ENCODE measurements at regions not wholly inside any gene's neighbourhood (a gene's known extent, or its start where the extent isn't known, plus 50 kb on each side); places are given as distances from the start of the nearest gene placed in this dataset.
A peak's percentile ranks its signal among the peaks of the same experiment; 100 is the strongest.
"Not testable (repeated sequence)": the region's sequence is repeated elsewhere in the genome, so short reads cannot be mapped to it uniquely, and the experiment has no call there.

GRCh38 chr3:152642658-152643057, 192.3 kb upstream of the P2RY1 start:
- TF ChIP-seq MYC (IDR thresholded peaks at IDR 0.05; ENCODE audit: low read depth, low read length) (no peak), MAX (IDR thresholded peaks at IDR 0.05; ENCODE audit: low read depth, low read length) (no peak), POLR2A (IDR thresholded peaks at IDR 0.05; ENCODE audit: extremely low read depth, insufficient read length) (no peak)
- TF ChIP-seq, protein P1, sequence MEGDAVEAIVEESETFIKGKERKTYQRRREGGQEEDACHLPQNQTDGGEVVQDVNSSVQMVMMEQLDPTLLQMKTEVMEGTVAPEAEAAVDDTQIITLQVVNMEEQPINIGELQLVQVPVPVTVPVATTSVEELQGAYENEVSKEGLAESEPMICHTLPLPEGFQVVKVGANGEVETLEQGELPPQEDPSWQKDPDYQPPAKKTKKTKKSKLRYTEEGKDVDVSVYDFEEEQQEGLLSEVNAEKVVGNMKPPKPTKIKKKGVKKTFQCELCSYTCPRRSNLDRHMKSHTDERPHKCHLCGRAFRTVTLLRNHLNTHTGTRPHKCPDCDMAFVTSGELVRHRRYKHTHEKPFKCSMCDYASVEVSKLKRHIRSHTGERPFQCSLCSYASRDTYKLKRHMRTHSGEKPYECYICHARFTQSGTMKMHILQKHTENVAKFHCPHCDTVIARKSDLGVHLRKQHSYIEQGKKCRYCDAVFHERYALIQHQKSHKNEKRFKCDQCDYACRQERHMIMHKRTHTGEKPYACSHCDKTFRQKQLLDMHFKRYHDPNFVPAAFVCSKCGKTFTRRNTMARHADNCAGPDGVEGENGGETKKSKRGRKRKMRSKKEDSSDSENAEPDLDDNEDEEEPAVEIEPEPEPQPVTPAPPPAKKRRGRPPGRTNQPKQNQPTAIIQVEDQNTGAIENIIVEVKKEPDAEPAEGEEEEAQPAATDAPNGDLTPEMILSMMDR (IDR thresholded peaks at IDR 0.05; ENCODE audit: low read depth, low read length): no peak
- no peak for DNase-seq (ENCODE audit: low read depth)
- H3K4me3 ChIP-seq (ENCODE audit: low read depth, low read length): no peak overlapping the region

- H3K4me3 ChIP-seq (ENCODE audit: low read depth, low read length): no peak overlapping the region
- DNase-seq (ENCODE audit: low read depth): no peak
- TF ChIP-seq MYC (IDR thresholded peaks at IDR 0.05; ENCODE audit: low read depth, low read length): no peak
- no peak for TF ChIP-seq POLR2A (IDR thresholded peaks at IDR 0.05; ENCODE audit: extremely low read depth, insufficient read length)
- no peak for TF ChIP-seq MAX (IDR thresholded peaks at IDR 0.05; ENCODE audit: low read depth, low read length)
- TF ChIP-seq, protein P1 (IDR thresholded peaks at IDR 0.05; ENCODE audit: low read depth, low read length): no peak
Observed at GRCh38 chr3:152644478-152644877, 190.5 kb upstream of the P2RY1 start.

GRCh38 chr3:152646004-152646403, 188.9 kb upstream of the P2RY1 start:
- H3K4me3 ChIP-seq (ENCODE audit: low read depth, low read length): no peak overlapping the region
- TF ChIP-seq, protein P1 (IDR thresholded peaks at IDR 0.05; ENCODE audit: low read depth, low read length): no peak
- TF ChIP-seq POLR2A (IDR thresholded peaks at IDR 0.05; ENCODE audit: extremely low read depth, insufficient read length) (no peak), MAX (IDR thresholded peaks at IDR 0.05; ENCODE audit: low read depth, low read length) (no peak), MYC (IDR thresholded peaks at IDR 0.05; ENCODE audit: low read depth, low read length) (no peak)
- no peak for DNase-seq (ENCODE audit: low read depth)

GRCh38 chr3:152650177-152650576, 184.8 kb upstream of the P2RY1 start:
- no peak overlapping the region for H3K4me3 ChIP-seq (ENCODE audit: low read depth, low read length)
- no peak for DNase-seq (ENCODE audit: low read depth)
- no peak for TF ChIP-seq POLR2A (IDR thresholded peaks at IDR 0.05; ENCODE audit: extremely low read depth, insufficient read length)
- TF ChIP-seq MYC (IDR thresholded peaks at IDR 0.05; ENCODE audit: low read depth, low read length): no peak
- TF ChIP-seq, protein P1 (IDR thresholded peaks at IDR 0.05; ENCODE audit: low read depth, low read length): no peak
- no peak for TF ChIP-seq MAX (IDR thresholded peaks at IDR 0.05; ENCODE audit: low read depth, low read length)

DNA sequence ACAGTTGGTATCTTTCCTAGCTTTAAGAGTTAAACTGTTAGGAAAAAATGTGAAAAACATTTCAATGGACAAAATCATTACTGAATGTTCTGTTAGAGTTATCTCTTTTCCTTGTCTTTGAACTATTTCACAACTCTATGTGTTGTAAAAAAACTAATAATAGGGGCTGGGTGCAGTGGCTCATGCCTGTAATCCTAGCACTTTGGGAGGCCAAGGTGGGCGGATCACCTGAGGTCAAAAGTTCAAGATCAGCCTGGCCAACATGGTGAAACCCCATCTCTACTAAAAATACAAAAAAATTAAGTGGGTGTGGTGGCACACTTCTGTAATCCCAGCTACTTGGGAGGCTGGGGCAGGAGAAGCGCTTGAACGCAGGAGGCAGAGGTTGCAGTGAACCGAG, 184.0 kb upstream of the P2RY1 start:
- DNase-seq (ENCODE audit: low read depth); H3K4me3 ChIP-seq (ENCODE audit: low read depth, low read length): not testable (repeated sequence)

- DNase-seq (ENCODE audit: low read depth): peak; percentile 29
- H3K4me3 ChIP-seq (ENCODE audit: low read depth, low read length): peak overlapping the region; percentile 8
- TF ChIP-seq POLR2A (IDR thresholded peaks at IDR 0.05; ENCODE audit: extremely low read depth, insufficient read length) (no peak), MAX (IDR thresholded peaks at IDR 0.05; ENCODE audit: low read depth, low read length) (no peak), MYC (IDR thresholded peaks at IDR 0.05; ENCODE audit: low read depth, low read length) (no peak)
- TF ChIP-seq, protein P1 (IDR thresholded peaks at IDR 0.05; ENCODE audit: low read depth, low read length): no peak
Observed at GRCh38 chr3:152656214-152656971, 178.5 kb upstream of the P2RY1 start.

All from NB4 (cell line).